ENCODE measurements at regions not wholly inside any gene's neighbourhood (a gene's known extent, or its start where the extent isn't known, plus 50 kb on each side); places are given as distances from the start of the nearest gene placed in this dataset.

DNA sequence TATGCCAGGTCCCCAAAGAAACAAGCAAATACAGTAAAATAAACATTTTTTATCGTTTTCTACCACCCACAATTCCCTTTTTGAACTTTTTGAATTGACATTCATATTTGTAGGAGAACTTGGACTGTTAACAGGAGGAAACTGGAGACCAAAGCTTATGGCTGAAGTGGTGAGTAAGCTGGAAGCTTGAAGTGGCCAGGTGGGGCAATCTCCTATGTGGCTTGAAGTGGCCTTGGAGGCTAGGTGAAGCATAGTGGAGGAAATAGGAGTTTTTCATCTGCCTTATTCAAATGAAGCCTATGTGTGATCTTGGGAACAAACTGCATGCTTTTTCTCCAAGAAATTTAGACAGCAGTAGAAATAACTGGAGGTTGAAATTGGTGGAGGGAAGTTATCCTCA lies 962.9 kb upstream of the FANCL start:
- H3K79me2 ChIP-seq (ENCODE audit: control insufficient read depth in 1 of 2, insufficient read depth in 2 of 2, low read length in 2 of 2) = no peaks in the 10 kb centered on the region
- no peak overlapping the region for H3K56ac ChIP-seq (replicated peaks; ENCODE audit: insufficient read length, low read depth, low read length)
- DNase-seq (ENCODE audit: low read depth in 1 of 2, low spot score in 2 of 2) = no peak
- ChIA-PET CTCF (ENCODE audit: partially characterized antibody) (no interaction called here), POLR2A (ENCODE audit: partially characterized antibody) (no interaction called here)
- no peak overlapping the region for H2BK20ac ChIP-seq (ENCODE audit: low read length)
- H4K20me1 ChIP-seq (replicated peaks in 1 of 2; ENCODE audit: control insufficient read depth in 1 of 2, insufficient read depth in 2 of 2, low read length in 2 of 2) = no peaks in the 10 kb centered on the region
- H2BK15ac ChIP-seq (ENCODE audit: low read length) = no peak overlapping the region
- H3K23ac ChIP-seq (ENCODE audit: insufficient read length) = no peak overlapping the region
- H2BK12ac ChIP-seq (ENCODE audit: low read depth, low read length) = no peak overlapping the region
- no peak overlapping the region for H4K91ac ChIP-seq (replicated peaks; ENCODE audit: insufficient read length, low read length)
- H3K18ac ChIP-seq (ENCODE audit: extremely low read depth, low read length) = no peak overlapping the region
- no peak for FAIRE-seq
- TF ChIP-seq SP4 (IDR thresholded peaks at IDR 0.05; ENCODE audit: low read length) (no peak), KDM4A (IDR thresholded peaks at IDR 0.05; ENCODE audit: low read depth, low read length, severe bottlenecking) (no peak), MAX (IDR thresholded peaks at IDR 0.05) (no peak), FOSL1 (IDR thresholded peaks at IDR 0.05; ENCODE audit: insufficient read depth, low read depth, low read length) (no peak), TEAD4 (IDR thresholded peaks at IDR 0.05; ENCODE audit: low read depth, low read length) (no peak), BRCA1 (IDR thresholded peaks at IDR 0.05; ENCODE audit: low read depth, low read length) (no peak), ASH2L (IDR thresholded peaks at IDR 0.05; ENCODE audit: low read length) (no peak)
- H3K4me1 ChIP-seq (replicated peaks in 1 of 4; ENCODE audit: control insufficient read depth in 3 of 4, insufficient read depth in 4 of 4, low read length in 3 of 4) = no peaks in the 10 kb centered on the region
- H2AFZ ChIP-seq (ENCODE audit: low read length) = no peak overlapping the region
- H3K9ac ChIP-seq (replicated peaks in 1 of 4; ENCODE audit: extremely low read depth in 1 of 4, low read depth in 3 of 4, low read length in 3 of 4) = no peak overlapping the region
- H2AK5ac ChIP-seq (ENCODE audit: low read depth, low read length) = no peak overlapping the region
- H4K8ac ChIP-seq (ENCODE audit: extremely low read depth, insufficient read depth, low read length) = no peak overlapping the region
- no peak overlapping the region for H2BK120ac ChIP-seq (replicated peaks; ENCODE audit: low read depth, low read length)
- H4K5ac ChIP-seq (ENCODE audit: insufficient read length, low read depth, low read length) = no peak overlapping the region
- H3K4me3 ChIP-seq (ENCODE audit: extremely low read depth in 1 of 4, insufficient read depth in 2 of 4, low read depth in 3 of 4, low read length in 4 of 4) = no peak overlapping the region
- H3K36me3 ChIP-seq (ENCODE audit: control insufficient read depth in 2 of 4, insufficient read depth in 4 of 4, low read length in 3 of 4) = no peaks in the 10 kb centered on the region
- H3K79me1 ChIP-seq (ENCODE audit: low read depth, low read length) = no peaks in the 10 kb centered on the region
- H2BK5ac ChIP-seq (ENCODE audit: low read depth, low read length) = no peak overlapping the region
- H3K27me3 ChIP-seq (replicated peaks in 1 of 4; ENCODE audit: control insufficient read depth in 3 of 4, extremely low read depth in 1 of 4, insufficient read depth in 3 of 4, low read length in 3 of 4) = no peaks in the 10 kb centered on the region
- H3K27ac ChIP-seq (ENCODE audit: low read depth, low read length) = no peak overlapping the region
- no peak overlapping the region for H3K14ac ChIP-seq (ENCODE audit: insufficient read length)
- H3K9me3 ChIP-seq (ENCODE audit: insufficient read depth in 2 of 2, low read depth in 1 of 2, low read length in 1 of 2) = peaks cover 0 to 5% of the 10 kb centered on the region in 2 experiments; a peak in 2 of 4 replicates
- no peak overlapping the region for H3K4me2 ChIP-seq (ENCODE audit: insufficient read depth in 1 of 2, low read depth in 2 of 2, low read length in 2 of 2)
- WGBS, 2 experiments (ENCODE audit: extremely low coverage in 1 of 2, insufficient coverage in 1 of 2, insufficient read length in 1 of 2, insufficient replicate concordance in 2 of 2, low coverage in 1 of 2, low lambda C conversion rate in 2 of 2, missing lambda C conversion rate in 1 of 2) = 83 to 100% methylated on average over 1 of the region's 1 CpG
- no peaks in the 10 kb centered on the region for H3K23me2 ChIP-seq (ENCODE audit: low read depth, low read length)
- H3K4ac ChIP-seq (replicated peaks; ENCODE audit: insufficient read length, low read depth, low read length) = no peak overlapping the region
